Pancreas (tissue), 10 donors: ENCODE measurements at regions not wholly inside any gene's neighbourhood (a gene's known extent, or its start where the extent isn't known, plus 50 kb on each side); places are given as distances from the start of the nearest gene placed in this dataset.
A peak's percentile ranks its signal among the peaks of the same experiment; 100 is the strongest.

Source experiments
- ATAC-seq, 4 donors: fragments of 200-7000 bp; cut with Tn5 transposase; one replicate each; pipeline versions ENCODE4 v1.8.0 to v1.9.1; 2020; ENCODE audit warnings: mild to moderate bottlenecking in 4 of 4, moderate library complexity in 4 of 4
- DNase-seq, 6 donors: peaks; one replicate each; pipeline ENCODE4 v3.0.0-alpha.2; 2020
- FAIRE-seq: peaks from 2 replicates; lab custom pipeline; 2012; peaks lifted over from hg19 to GRCh38; lab: Jason Lieb, UNC
- H3K27ac ChIP-seq, 4 donors: fragments of 200-600 bp; sonication (generic); 1 replicate in 3 of 4; 2 replicates in 1 of 4; pipeline versions ENCODE4 v1.5.0 to v1.8.0; 2020
- H3K27me3 ChIP-seq, 4 donors: fragments of 200-600 bp; one replicate each; pipeline ENCODE4 v1.8.0; 2021
- H3K36me3 ChIP-seq, 3 donors: fragments of 200-600 bp; sonication (generic) in 1 of 3; one replicate each; pipeline versions ENCODE4 v1.5.0 to v1.8.0; 2020 to 2021
- H3K4me1 ChIP-seq, 3 donors: fragments of 200-600 bp; one replicate each; pipeline ENCODE4 v1.8.0; 2021
- H3K4me3 ChIP-seq, 4 donors: fragments of 200-600 bp; sonication (generic) in 2 of 4; one replicate each; pipeline versions ENCODE4 v1.5.0 to v1.8.0; 2020 to 2021
- H3K9me3 ChIP-seq, 4 donors: fragments of 200-600 bp; one replicate each; pipeline ENCODE4 v1.8.0; 2021
- WGBS, 2 donors: extraction: QIAGEN DNeasy Blood & Tissue Kit; methylation state at CpG; one replicate each; pipeline ENCODE4 v1.1.7; 2013; 5-methylcytosine and 5-hydroxymethylcytosine counted together
- intact Hi-C, 3 donors: fragments of 100-400 bp; cut with DNase I; formaldehyde crosslinking; loops; one replicate each; pipeline versions ENCODE4 v1.11.1 to v1.14.2; 2022
- TF ChIP-seq, protein P1 (sequence below), 4 donors: fragments of 200-600 bp; sonication (generic) in 3 of 4; IDR thresholded peaks; one replicate each; pipeline versions ENCODE4 v1.5.0 to v1.8.0; 2021; ENCODE audit warnings: antibody characterized with exemption in 4 of 4
- donor health status: healthy with polysubstance abuse.
- donor health status: DM: no; HTN: no; CAD: no; lungs with moderate emphysema.
- donor health status: DM: no; HTN: no; CAD: no.
- donor health status: control.
- donor health status: control.
- donor health status: Bipolar disorder and iron deficiency.
- donor health status: DM: yes; HTN: yes; CAD: no.
- donor health status: DM: no; HTN: no; CAD: no.
- donor health status: DM: no; HTN: no; CAD: no.
- donor health status: DM: yes; HTN: yes; CAD: no.

- Histone ChIP-seq H3K36me3 (no peaks in the 10 kb centered on the region), H3K4me1 (no peaks in the 10 kb centered on the region), H3K27ac (no peak overlapping the region), H3K27me3 (no peaks in the 10 kb centered on the region), H3K4me3 (no peak overlapping the region), H3K9me3 (no peaks in the 10 kb centered on the region)
- no peak for FAIRE-seq
- no peak for DNase-seq
- TF ChIP-seq, protein P1, sequence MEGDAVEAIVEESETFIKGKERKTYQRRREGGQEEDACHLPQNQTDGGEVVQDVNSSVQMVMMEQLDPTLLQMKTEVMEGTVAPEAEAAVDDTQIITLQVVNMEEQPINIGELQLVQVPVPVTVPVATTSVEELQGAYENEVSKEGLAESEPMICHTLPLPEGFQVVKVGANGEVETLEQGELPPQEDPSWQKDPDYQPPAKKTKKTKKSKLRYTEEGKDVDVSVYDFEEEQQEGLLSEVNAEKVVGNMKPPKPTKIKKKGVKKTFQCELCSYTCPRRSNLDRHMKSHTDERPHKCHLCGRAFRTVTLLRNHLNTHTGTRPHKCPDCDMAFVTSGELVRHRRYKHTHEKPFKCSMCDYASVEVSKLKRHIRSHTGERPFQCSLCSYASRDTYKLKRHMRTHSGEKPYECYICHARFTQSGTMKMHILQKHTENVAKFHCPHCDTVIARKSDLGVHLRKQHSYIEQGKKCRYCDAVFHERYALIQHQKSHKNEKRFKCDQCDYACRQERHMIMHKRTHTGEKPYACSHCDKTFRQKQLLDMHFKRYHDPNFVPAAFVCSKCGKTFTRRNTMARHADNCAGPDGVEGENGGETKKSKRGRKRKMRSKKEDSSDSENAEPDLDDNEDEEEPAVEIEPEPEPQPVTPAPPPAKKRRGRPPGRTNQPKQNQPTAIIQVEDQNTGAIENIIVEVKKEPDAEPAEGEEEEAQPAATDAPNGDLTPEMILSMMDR (IDR thresholded peaks at IDR 0.05): no peak
- no peak for ATAC-seq
- intact Hi-C loops: no loop called here
- 59 to 70% methylated on average over 2 of the region's 2 CpGs for WGBS, 2 donors
Observed at GRCh38 chr6:74057326-74057725, 361.3 kb downstream of the CD109 start.

DNA sequence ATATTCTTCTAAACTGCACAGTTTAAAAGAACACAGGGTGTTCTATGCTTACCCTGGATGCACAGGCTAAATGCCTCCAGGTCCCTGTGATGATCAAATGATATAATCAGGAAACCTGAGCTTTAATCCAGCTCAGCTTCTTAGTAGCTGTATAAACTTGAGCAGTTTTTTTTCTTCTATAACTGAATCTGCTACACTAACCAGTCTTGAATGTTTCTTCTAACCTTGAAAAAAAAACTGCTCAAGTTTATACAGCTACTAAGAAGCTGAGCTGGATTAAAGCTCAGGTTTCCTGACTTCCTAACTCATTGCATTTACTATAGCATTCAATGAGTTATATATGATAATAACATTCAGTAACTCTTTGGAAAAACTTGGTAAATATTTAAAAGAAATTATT, 358.2 kb downstream of the CD109 start:
- TF ChIP-seq, protein P1 (IDR thresholded peaks at IDR 0.05): no peak
- H3K27me3 ChIP-seq: no peaks in the 10 kb centered on the region
- no peaks in the 10 kb centered on the region for H3K9me3 ChIP-seq
- no peak for DNase-seq
- no peak overlapping the region for H3K27ac ChIP-seq
- intact Hi-C loops: no loop called here
- no peak for ATAC-seq
- no peak overlapping the region for H3K4me3 ChIP-seq
- no peaks in the 10 kb centered on the region for H3K36me3 ChIP-seq
- no peaks in the 10 kb centered on the region for H3K4me1 ChIP-seq
- FAIRE-seq: no peak

- 31 to 32% methylated on average over 3 of the region's 3 CpGs for WGBS, 2 donors
- Histone ChIP-seq H3K9me3 (no peaks in the 10 kb centered on the region), H3K27ac (no peak overlapping the region), H3K4me1 (no peaks in the 10 kb centered on the region), H3K4me3 (no peak overlapping the region), H3K36me3 (no peaks in the 10 kb centered on the region), H3K27me3 (no peaks in the 10 kb centered on the region)
- FAIRE-seq: no peak
- TF ChIP-seq, protein P1 (IDR thresholded peaks at IDR 0.05): no peak
- intact Hi-C loops: no loop called here
- no peak for DNase-seq
- no peak for ATAC-seq
Observed at GRCh38 chr6:74050921-74051320, 354.9 kb downstream of the CD109 start.

GRCh38 chr6:74048387-74048786, 352.4 kb downstream of the CD109 start:
- Histone ChIP-seq H3K27ac (no peak overlapping the region), H3K4me3 (no peak overlapping the region), H3K27me3 (no peaks in the 10 kb centered on the region), H3K9me3 (no peaks in the 10 kb centered on the region), H3K4me1 (no peaks in the 10 kb centered on the region), H3K36me3 (no peaks in the 10 kb centered on the region)
- no peak for FAIRE-seq
- DNase-seq: no peak
- intact Hi-C loops: no loop called here
- 11 to 13% methylated on average over 2 of the region's 2 CpGs for WGBS, 2 donors
- ATAC-seq: no peak
- TF ChIP-seq, protein P1 (IDR thresholded peaks at IDR 0.05): no peak

GRCh38 chr6:74044417-74045096, 348.6 kb downstream of the CD109 start:
- WGBS, 2 donors: 17 to 19% methylated on average over 3 of the region's 3 CpGs
- no peak overlapping the region for H3K4me3 ChIP-seq
- TF ChIP-seq, protein P1 (IDR thresholded peaks at IDR 0.05): no peak
- DNase-seq (no peak), FAIRE-seq (no peak), ATAC-seq (peak in 1 of 4 donors; percentile 15)
- no peak overlapping the region for H3K27ac ChIP-seq
- no peaks in the 10 kb centered on the region for H3K4me1 ChIP-seq
- intact Hi-C loops: no loop called here
- no peaks in the 10 kb centered on the region for H3K9me3 ChIP-seq
- H3K36me3 ChIP-seq: no peaks in the 10 kb centered on the region
- no peaks in the 10 kb centered on the region for H3K27me3 ChIP-seq
